GM19452 (cell line): ENCODE measurements at regions not wholly inside any gene's neighbourhood (a gene's known extent, or its start where the extent isn't known, plus 50 kb on each side); places are given as distances from the start of the nearest gene placed in this dataset.

ENCODE experiments used
- ATAC-seq: cut with Tn5 transposase; IDR thresholded peaks from one replicate; pipeline ENCODE4 v1.9.1; 2021; ENCODE audit not compliant: unreplicated experiment

DNA sequence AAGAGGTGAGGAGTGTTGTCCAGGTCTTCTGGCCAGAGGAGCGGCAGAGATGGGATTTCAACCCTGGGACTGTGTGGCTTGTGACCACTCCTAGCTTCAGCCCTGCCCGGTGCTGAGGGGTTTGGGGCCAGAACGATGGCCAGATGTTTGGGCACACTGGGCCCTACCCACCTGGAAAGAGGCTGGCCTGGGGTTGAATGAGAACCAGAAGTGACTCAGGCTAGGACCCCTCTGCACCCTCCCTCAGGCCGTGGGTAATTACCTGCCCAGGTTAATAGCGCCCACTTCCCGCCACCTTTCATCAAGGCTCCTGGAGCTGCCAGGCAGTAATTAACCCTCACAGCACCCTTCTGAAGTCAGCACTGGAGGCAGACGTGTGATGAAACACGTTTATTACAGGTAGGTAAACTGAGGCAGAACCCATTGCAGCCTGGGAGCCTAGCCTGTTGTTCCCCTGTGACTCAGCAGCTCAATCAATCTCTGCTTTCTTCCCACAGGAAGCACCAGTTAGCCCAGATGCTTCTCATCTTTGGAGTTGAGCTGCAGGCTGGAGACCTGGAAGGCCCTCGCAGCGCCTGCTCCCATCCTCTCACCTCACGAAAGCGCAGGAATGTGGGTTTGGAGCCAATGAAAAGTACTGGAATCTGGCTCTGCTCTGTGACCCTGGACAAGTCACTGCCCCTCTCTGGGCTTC lies 120.8 kb downstream of the CEBPB start:
- no peak for ATAC-seq

DNA sequence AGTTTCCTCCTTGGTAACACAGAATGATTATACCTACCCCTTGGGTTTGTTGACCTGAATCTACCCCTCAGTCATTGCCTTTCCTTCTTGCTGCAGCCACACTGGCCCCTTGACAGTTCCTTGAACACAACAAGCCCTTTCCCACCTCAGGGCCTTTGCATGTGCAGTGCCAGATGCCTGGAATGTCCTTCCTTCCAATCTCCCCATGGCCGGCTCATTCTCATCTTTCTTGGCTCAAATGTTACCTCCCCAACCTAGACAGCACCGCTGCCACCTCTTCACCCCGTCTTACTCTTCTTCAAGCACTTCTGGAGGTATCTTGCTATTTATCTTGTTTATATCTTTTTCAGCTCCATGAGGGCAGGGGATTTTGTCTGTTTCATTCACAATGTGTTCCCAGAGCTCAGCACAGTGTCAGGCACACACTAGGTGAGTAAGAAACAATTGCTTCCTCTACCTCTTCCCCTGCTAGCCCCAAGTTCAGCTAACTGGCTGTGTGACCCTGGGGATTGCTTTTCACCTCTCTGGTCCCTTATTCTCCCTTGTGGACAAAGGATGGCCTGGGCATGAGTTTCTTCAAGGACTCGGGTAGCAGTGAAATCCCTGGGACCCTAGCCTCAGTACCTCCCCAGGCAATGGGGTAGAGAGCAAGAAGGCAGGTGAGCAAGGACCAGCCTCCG lies 121.5 kb downstream of the CEBPB start:
- ATAC-seq: no peak

DNA sequence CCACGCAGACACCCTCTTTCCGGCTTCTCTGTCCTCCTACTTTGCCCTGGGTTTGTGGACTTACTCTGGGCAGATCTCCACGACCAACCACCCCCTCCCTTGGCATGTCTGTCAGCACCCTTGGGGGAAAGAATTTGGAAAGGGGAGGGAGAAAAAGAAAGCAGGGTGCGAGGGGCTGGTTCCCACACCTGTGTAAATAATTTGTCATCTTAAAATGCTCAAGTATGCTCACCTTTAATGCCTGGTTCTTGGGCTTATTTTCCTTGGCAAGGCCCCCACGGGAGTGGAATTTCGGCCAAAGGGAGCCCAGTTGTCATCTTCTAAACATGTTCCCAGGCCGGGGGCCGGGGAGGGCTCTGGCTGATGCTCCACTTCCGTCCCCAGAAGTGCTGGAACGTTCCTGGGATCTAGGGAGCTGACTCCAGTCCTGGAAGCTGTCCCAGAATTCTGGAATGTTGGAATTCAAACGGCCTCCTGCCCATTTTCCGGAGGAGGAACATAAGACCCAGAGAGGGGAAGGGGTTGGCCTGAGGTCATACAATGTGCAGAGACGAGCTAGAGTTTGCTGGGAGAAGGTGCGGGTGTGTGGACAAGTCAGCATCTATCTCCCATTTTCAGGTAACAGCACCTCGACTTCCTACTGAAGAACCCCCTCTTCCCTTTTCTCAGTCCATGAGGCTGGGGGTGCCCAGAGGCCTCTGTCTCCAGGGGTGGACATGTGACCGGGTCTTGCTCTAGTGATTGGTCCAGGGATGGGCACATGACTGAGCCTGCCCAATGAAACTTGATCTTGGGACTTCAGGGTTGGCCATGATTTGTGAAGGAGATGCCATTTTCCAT lies 122.3 kb downstream of the CEBPB start:
- ATAC-seq: no peak

DNA sequence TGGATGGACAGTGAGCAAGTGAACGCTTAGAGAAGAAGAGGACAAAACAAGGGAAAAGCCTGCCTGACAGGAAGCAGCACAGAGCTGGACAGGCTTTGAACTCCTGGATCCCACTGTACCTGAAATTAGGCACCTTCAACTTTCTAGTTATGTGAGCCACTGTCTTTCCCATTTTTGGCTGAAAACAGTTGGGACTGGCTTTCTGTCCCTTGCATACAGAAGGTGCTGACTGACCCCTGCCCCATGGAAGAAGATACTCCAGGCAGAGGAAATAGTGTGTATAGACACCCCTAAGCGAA lies 122.8 kb downstream of the CEBPB start:
- ATAC-seq: no peak

DNA sequence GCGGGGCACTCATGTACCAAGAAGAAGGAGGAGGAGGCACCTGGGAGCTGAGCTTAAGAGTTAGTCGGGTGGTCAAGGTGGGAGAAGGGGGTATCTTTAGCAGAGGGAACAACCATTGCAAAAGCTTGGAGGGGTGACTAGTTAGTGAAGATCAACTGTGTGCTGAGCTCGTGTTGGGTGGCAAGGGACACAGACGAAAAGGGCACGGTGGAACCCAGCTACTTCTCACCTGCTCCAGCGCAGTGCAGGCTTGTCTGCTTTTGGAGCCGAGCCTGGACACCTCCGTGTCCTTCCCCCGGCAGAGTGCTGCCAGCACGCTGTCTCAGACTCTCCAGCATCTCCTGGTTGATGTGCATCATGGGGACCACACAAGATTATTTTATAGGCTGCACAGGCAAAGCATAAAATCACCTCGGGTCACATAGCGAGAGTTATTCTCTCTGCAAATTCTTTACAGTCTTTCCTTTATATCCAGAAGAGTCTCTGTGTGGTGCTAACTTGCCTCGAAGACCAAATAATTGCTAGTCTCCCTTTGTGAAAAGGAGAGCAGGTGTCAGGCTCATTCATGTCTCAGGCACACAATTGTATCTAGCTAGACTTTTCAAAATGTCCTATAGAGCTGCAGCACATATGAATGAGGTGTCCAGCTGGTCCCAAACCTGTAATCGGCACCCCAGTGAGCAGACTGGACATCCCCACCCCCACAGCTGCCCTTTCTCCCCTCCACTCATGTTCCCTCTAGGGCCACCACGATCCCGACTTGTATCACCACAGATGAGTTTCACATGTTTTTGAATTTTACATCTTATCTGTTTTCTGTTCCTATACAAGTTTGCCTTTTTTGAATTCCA lies 123.4 kb downstream of the CEBPB start:
- no peak for ATAC-seq

DNA sequence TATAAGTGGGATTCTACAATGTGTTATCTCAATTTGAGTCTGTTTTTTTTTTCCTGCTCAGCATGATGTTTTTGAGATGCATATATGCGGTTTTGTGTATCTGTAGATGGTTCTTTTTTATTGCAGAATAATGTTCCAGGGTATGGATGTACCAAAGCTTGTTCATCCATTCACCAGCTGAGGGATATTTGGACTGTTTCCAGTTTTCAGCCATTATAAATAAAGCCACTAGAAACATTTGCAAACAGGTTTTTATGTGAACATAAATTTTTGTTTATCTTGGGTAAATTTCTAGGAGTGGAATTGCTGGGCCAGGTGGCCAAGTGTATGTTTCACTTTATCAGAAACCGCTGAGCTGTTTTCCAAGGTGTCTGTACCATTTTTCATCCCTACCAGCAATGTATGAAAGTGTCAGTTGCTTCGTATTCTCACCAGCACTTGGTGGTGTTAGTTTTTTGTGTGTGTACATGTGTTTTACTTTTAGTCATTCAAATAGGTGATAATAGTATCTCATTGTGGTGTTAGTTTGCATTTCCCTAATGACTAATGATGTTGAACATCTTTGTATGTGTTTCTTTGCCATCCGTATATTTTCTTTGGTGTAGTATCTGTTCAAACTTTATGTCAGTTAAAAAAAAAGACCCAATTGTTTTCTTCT lies 124.2 kb downstream of the CEBPB start:
- no peak for ATAC-seq

DNA sequence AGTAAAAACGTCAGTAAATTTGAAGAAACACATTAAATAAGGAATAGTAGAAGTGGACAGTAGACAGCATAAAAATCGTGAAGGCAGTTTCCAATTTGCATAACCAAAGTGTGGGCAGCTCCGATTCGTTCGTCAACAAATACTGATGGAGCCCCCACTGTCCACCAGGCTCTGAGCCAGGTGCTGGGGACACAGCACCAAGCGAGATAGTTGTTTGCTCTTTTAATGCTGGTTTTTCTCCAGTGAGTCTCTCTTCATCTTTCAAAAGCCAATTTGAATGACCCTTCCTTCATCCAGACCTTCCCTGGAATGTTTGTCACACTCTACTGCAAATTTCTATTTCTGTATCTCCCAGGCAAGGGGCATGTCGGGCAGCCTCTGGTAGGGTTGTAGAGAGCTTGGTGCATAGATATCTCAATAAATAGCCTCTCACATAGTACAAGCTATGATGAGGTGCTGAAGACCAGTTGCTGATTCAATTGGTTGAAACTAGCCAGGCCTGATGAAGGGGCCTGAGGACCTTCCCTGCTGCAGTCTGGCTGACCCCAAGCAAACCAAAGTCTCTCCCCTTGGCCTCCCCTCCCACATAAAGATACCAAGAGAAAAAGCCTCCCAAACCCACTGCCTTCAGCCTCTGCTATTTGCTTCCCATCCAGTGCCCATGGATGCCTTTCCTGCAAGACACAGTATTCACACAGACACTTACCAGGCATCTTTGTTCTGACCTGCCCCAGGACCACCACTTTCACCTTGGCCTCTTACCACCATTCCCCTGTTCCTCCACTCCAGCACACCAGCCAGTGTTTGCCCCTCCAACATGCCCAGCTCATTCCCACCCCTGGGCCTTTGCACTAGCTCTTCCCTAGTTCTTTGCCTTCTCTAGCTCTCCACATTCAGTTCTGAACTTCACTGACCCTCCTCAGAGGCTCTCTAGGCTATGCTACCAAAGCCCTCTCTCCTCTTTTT lies 125.2 kb downstream of the CEBPB start:
- no peak for ATAC-seq

DNA sequence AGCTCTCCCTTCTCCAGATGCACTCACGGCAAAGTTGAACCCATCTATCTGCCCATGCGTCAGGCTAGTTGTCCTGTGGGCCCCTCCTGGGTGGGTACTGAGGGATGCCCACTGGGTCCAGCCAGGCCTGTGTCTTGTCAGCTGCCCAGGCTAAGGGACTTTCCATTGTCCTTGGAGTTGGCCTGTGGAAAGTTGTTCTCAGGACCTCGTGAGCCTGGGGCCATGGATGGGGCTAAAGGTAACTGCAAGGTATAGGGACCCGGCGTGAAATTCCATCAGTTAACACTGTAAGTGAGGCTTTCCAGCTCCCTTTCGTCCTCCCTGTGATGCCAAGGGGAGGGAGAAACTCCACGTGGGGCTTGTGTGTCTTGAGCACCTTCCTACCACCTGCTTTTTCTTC lies 126.5 kb downstream of the CEBPB start:
- ATAC-seq: no peak

DNA sequence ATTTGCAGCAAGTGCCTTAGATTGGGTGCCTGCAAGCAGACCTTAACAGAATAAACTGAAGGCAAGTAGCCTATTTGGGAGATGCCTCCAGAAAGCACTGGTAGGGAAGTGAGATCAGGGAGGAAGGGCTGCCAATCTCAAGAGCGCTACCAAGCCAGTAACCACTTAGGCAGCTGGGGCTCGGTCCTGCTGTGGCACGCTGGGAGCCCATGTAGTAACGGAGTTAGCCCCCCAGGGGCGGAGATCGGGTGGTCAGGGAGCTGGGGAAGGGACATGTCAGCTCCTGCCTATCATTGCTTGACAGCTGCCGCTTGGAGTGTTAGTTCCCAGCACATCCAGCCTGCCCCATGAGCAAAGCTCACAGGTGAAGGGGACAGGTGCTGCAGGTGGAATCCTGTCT lies 127.0 kb downstream of the CEBPB start:
- ATAC-seq: no peak

DNA sequence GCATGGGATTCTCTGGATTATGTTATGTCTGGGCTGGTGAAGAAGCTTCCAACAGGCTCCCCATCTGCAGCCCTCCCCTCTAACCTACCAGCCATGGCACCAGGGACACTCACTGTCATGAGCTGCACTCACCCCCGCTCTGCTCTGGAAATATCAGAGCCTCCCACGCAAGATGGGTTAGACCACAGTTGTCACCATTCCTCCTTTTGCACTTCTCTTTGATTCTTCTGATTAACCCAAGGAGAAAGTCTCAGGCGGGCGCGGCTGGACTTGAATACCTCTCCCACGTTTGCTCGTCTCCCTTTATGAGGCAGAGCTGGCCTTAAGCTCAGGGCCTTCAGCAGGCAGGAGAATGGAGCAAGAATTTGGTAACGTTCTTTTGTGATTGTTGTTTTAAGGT lies 128.1 kb downstream of the CEBPB start:
- no peak for ATAC-seq

DNA sequence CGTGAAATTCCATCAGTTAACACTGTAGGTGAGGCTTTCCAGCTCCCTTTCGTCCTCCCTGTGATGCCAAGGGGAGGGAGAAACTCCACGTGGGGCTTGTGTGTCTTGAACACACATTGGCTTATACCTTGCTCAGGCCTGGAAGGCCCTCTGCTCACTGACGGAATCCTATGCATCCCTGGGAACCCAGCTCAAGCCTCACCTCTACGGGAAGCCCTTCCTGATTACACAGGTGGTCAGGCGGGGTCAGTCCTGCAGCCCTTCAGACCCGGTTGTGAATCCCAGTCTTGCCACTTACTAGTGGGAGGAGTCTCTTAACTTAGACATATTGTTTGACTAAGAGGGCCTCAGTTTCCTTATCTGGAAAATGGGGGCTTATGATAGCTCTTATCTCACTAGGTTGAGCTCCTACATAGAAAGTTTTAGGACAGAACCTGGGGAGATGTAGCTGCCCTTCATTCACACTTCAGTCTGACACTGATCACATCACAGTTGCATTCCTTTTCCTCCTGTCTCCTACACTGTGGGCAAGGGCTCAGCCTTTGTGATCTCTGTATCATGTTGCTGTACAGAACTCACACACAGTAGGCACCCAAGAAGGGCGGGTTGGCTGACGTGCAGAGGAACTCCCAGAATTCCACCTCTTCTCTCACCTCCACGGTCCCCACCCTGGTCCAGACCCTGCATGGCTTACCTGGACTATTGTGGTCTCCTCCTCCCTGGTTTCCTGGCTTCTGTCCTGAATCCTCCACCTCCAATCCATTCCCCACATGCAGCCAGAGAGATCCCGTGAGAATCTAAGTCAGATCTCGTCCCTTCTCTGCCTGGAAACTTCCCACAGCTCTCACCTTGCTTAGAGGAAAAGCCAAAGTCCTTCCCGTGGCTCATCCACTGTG lies 129.6 kb downstream of the CEBPB start:
- no peak for ATAC-seq

DNA sequence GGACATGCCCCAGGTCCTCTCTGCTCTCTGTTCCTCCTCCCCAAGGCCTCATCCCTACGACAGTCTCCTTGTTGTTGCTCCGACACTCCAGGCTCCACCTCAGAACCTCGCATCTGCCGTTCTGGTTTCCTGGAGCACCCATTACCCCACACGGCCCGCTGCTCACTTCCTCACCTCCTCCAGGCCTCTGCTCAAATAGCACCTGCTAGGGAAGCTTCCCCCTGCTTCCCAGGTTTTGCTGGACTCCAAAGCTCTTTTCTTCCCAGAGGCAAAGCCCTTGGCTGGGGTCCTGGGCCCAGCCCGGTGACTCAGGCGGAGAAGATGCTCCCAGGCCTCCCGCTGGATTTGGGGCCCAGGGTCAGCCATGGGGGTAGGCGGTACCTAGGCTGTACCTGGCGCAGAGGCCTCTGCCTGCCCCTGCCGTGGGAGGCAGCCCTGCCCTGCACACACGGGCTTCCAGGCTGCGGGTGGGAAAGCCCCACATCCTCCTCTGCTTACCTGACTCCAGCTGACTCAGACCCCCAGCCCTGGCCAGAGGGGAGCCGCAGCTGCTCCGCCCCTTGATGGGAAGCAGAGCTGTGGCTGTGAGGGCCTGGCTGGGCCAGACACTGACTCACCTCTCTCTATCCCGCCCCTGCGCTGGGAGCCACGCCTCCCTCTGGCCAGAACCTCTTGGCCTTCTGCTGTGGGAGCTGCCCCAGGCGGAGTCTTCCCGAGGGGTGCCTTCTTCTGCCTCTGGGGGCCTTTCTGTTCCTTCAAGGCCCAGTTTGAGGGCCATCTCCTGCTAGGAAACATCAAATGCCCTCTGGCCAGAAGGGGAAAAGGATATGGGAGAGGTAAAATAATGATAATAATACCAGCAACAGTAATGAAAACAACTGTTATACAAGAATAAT lies 130.5 kb downstream of the CEBPB start:
- ATAC-seq: no peak

DNA sequence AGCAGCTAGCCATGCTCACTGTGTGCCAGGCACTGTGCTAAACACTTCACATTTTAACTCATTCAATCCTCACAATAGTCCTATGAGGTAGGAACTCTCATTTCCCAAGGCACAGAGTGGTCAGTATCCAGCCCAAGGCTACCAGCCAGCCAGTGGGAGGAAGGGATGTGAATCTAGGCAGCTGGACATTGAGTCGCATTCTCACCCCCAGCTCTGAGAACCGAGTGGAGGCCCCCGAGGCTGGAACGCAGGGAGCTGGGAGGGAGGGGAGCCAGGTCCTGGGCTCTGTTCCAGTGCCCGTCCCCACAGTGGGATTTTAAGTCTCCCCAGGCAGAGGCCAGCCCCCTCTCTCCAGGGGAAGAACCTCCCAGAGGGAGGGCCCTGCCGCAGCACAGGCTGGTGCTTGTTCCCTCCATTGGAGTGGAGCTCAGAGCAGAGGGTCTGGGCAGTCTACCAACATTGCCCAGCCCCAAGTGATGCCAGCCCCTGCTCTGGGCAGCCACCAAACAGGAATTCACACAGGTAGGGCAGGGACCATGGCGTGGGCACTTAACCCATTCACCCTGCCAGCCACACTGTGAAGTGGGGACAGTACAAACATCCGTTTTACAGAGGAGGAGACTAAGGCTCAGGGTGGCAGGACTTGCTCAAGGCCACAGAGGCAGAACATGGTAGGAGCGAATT lies 131.3 kb downstream of the CEBPB start:
- no peak for ATAC-seq

DNA sequence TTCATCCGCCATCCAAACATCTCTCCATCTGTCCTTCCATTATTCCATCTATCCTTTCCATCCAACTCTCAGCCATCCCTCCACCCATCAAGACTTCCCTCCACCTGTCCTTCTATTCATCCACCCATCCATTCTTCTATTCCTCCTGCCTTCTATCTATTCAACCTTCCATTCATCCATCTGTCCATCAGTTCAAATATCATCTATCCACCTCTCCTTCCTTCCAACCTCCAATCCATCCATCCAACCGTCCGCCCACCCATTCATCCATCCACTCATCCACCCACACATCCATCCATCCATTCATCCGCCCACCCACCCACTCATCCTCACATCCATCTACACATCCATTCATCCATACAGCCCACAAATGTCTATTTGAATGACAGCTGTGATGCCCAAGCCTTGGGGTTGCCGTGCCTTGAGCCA lies 132.1 kb downstream of the CEBPB start:
- no peak for ATAC-seq

DNA sequence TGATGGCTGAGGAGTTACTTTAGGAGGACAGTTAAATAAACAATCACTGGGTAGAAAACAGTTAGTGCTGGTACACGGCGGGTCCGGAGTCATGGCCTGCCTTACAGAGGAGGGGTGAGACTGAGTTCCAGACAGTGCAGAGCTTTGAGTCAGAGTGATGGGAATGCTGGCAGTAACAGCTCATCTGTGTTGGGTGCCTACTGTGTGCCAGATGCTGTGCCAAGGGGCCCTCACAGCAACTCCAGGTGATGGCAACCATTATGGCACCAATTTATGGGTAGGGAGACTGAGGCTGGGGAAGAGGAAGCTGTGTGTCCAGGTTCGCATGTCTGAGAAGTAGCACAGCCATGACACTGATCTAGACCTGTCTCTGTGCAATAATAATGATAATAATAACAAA lies 132.6 kb downstream of the CEBPB start:
- ATAC-seq: no peak

DNA sequence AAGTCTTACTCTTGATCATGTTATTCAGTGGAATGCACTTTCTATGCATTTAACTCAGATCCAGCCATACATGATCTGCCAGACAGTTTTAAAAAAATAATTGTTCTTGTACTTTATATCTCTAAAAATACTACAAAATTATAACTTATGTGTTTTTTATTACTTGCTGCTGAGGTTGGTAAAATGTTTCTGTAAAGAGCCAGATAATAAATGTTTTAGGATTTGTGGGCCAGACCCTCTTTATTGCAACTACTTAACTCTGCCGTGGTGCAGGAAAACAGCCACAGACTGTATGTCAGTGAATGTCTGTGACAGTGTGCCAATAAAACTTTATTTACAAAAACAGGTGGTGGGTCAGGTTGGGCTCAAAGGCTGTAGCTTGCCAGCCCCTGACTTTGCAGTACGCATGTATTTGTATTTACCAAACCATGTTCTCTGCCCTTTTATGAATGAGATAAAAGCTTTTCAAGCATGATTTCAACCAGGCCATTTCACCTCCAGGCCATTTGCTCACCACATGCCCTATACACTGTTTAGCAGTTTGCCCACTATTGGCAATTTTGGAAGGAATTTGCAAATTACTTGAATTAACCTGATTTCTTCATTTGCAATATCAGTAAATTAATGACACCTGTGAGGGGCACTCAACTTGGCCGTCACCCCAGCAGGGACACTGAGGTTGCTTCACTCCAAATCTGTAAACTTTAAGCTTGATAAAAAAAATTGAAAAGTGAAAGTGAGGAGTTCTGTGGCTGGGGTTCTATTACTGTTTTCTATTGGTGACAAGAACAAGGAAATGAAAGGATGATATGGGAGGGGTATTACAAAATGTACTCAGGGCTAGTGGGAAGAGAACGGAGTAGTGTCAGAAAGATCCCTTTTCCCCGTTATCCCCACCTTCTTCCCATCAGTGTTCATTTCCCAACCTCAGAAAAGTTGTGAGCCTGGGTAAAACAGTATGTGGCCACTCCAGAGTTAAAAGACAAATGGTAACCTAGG lies 133.4 kb downstream of the CEBPB start:
- ATAC-seq: no peak
